Lower leg skin (tissue), 4 donors: ENCODE measurements at regions not wholly inside any gene's neighbourhood (a gene's known extent, or its start where the extent isn't known, plus 50 kb on each side); places are given as distances from the start of the nearest gene placed in this dataset.

ENCODE experiments used
- DNase-seq, 2 donors: peaks; one replicate each; pipeline ENCODE4 v3.0.0-alpha.2; 2019; ENCODE audit warnings: low spot score in 2 of 2
- H3K4me3 ChIP-seq: fragments of 200-600 bp; sonication (generic); 2 replicates; pipeline ENCODE4 v1.5.1; 2017; ENCODE audit warnings: mild to moderate bottlenecking, low read depth; ENCODE audit not compliant: poor library complexity, severe bottlenecking
- CTCF ChIP-seq, 3 donors: fragments of 450-650 bp; IDR thresholded peaks; one replicate each; pipeline ENCODE4 v1.5.1; 2016; ENCODE audit warnings: antibody characterized with exemption in 3 of 3, mild to moderate bottlenecking in 3 of 3, moderate library complexity in 2 of 3
- POLR2A ChIP-seq, 2 donors: fragments of 450-650 bp; IDR thresholded peaks; one replicate each; pipeline ENCODE4 v1.6.1; 2016 to 2017; ENCODE audit warnings: antibody characterized with exemption in 2 of 2, mild to moderate bottlenecking in 1 of 2, moderate library complexity in 1 of 2
- WGBS, 2 donors: methylation state at CpG; one replicate each; pipeline ENCODE4 v1.1.5; 2018; 5-methylcytosine and 5-hydroxymethylcytosine counted together
- intact Hi-C: fragments of 100-400 bp; cut with DNase I; formaldehyde crosslinking; loops from one replicate; pipeline ENCODE4 v1.15.0; 2023; ENCODE audit warnings: low total_unique reads

- TF ChIP-seq CTCF (IDR thresholded peaks at IDR 0.05) (no peak), POLR2A (IDR thresholded peaks at IDR 0.05) (no peak)
- H3K4me3 ChIP-seq, result no peak overlapping the region
- 91 to 95% methylated on average over 26 to 32 of the region's 32 CpGs for WGBS, 2 donors
- intact Hi-C loops, result no loop called here
- DNase-seq, result no peak
Observed at GRCh38 chr21:28783641-28784185, 209.0 kb downstream of the LTN1 start.

- intact Hi-C loops, result no loop called here
- no peak for DNase-seq
- TF ChIP-seq POLR2A (IDR thresholded peaks at IDR 0.05) (no peak), CTCF (IDR thresholded peaks at IDR 0.05) (no peak)
- H3K4me3 ChIP-seq, result no peak overlapping the region
Observed at GRCh38 chr21:28781602-28782276, 210.9 kb downstream of the LTN1 start.

GRCh38 chr21:28779914-28780313 lies 212.8 kb downstream of the LTN1 start:
- intact Hi-C loops, result no loop called here
- no peak for DNase-seq
- TF ChIP-seq CTCF (IDR thresholded peaks at IDR 0.05), result no peak
- TF ChIP-seq POLR2A (IDR thresholded peaks at IDR 0.05), result no peak
- no peak overlapping the region for H3K4me3 ChIP-seq

- DNase-seq, result no peak
- H3K4me3 ChIP-seq, result no peak overlapping the region
- TF ChIP-seq CTCF (IDR thresholded peaks at IDR 0.05) (no peak), POLR2A (IDR thresholded peaks at IDR 0.05) (no peak)
- intact Hi-C loops, result no loop called here
- 87 to 94% methylated on average over 2 of the region's 2 CpGs for WGBS, 2 donors
Observed at GRCh38 chr21:28776251-28776650, 216.4 kb downstream of the LTN1 start.

- whole genome bisulfite sequencing, 2 donors, result 39 to 41% methylated on average over 2 of the region's 2 CpGs
Observed at GRCh38 chr21:28775071-28775470, 217.6 kb downstream of the LTN1 start.

More at GRCh38 chr21:28775071-28775470, 217.6 kb downstream of the LTN1 start:
- TF ChIP-seq POLR2A (IDR thresholded peaks at IDR 0.05), result no peak
- TF ChIP-seq CTCF (IDR thresholded peaks at IDR 0.05), result no peak
- no peak overlapping the region for H3K4me3 ChIP-seq
- DNase-seq, result no peak
- intact Hi-C loops, result no loop called here
